ENCODE measurements at regions not wholly inside any gene's neighbourhood (a gene's known extent, or its start where the extent isn't known, plus 50 kb on each side); places are given as distances from the start of the nearest gene placed in this dataset.
"Not testable (repeated sequence)": the region's sequence is repeated elsewhere in the genome, so short reads cannot be mapped to it uniquely, and the experiment has no call there.

- POLR2A ChIA-PET (ENCODE audit: partially characterized antibody); FAIRE-seq: not testable (repeated sequence)
These were observed 191.1 kb downstream of the BANP start for GRCh38 chr16:88142056-88142935.

More at GRCh38 chr16:88142056-88142935, 191.1 kb downstream of the BANP start:
- H3K23ac ChIP-seq (ENCODE audit: insufficient read length); H2BK20ac ChIP-seq (ENCODE audit: low read length); H3K27ac ChIP-seq (ENCODE audit: low read depth, low read length); H4K20me1 ChIP-seq (replicated peaks in 1 of 2; ENCODE audit: control insufficient read depth in 1 of 2, insufficient read depth in 2 of 2, low read length in 2 of 2); H3K79me1 ChIP-seq (ENCODE audit: low read depth, low read length); H3K9ac ChIP-seq (replicated peaks in 1 of 4; ENCODE audit: extremely low read depth in 1 of 4, low read depth in 3 of 4, low read length in 3 of 4); H2AFZ ChIP-seq (ENCODE audit: low read length); H4K8ac ChIP-seq (ENCODE audit: extremely low read depth, insufficient read depth, low read length); H3K27me3 ChIP-seq (replicated peaks in 1 of 4; ENCODE audit: control insufficient read depth in 3 of 4, extremely low read depth in 1 of 4, insufficient read depth in 3 of 4, low read length in 3 of 4); H2BK5ac ChIP-seq (ENCODE audit: low read depth, low read length); H4K5ac ChIP-seq (ENCODE audit: insufficient read length, low read depth, low read length); H3K18ac ChIP-seq (ENCODE audit: extremely low read depth, low read length); H3K14ac ChIP-seq (ENCODE audit: insufficient read length); H3K4ac ChIP-seq (replicated peaks; ENCODE audit: insufficient read length, low read depth, low read length); CTCF ChIA-PET (ENCODE audit: partially characterized antibody); H2AK5ac ChIP-seq (ENCODE audit: low read depth, low read length); H2BK12ac ChIP-seq (ENCODE audit: low read depth, low read length); H3K79me2 ChIP-seq (ENCODE audit: control insufficient read depth in 1 of 2, insufficient read depth in 2 of 2, low read length in 2 of 2); H4K91ac ChIP-seq (replicated peaks; ENCODE audit: insufficient read length, low read length); H2BK120ac ChIP-seq (replicated peaks; ENCODE audit: low read depth, low read length); H3K4me2 ChIP-seq (ENCODE audit: insufficient read depth in 1 of 2, low read depth in 2 of 2, low read length in 2 of 2); H3K56ac ChIP-seq (replicated peaks; ENCODE audit: insufficient read length, low read depth, low read length); H3K4me1 ChIP-seq (replicated peaks in 1 of 4; ENCODE audit: control insufficient read depth in 3 of 4, insufficient read depth in 4 of 4, low read length in 3 of 4); H2BK15ac ChIP-seq (ENCODE audit: low read length); H3K36me3 ChIP-seq (ENCODE audit: control insufficient read depth in 2 of 4, insufficient read depth in 4 of 4, low read length in 3 of 4); H3K4me3 ChIP-seq (ENCODE audit: extremely low read depth in 1 of 4, insufficient read depth in 2 of 4, low read depth in 3 of 4, low read length in 4 of 4); H3K23me2 ChIP-seq (ENCODE audit: low read depth, low read length); DNase-seq (ENCODE audit: low read depth in 1 of 2, low spot score in 2 of 2): not testable (repeated sequence)
- 93% methylated on average over 20 of the region's 23 CpGs; no CpG with 5 or more reads in 1 of the 2 experiments for WGBS, 2 experiments (ENCODE audit: extremely low coverage in 1 of 2, insufficient coverage in 1 of 2, insufficient read length in 1 of 2, insufficient replicate concordance in 2 of 2, low coverage in 1 of 2, low lambda C conversion rate in 2 of 2, missing lambda C conversion rate in 1 of 2)
- peaks cover 8 to 11% of the 10 kb centered on the region in 2 experiments; a peak in 1 of 4 replicates for H3K9me3 ChIP-seq (ENCODE audit: insufficient read depth in 2 of 2, low read depth in 1 of 2, low read length in 1 of 2)

Data from H1 (cell line).